ENCODE measurements at regions not wholly inside any gene's neighbourhood (a gene's known extent, or its start where the extent isn't known, plus 50 kb on each side); places are given as distances from the start of the nearest gene placed in this dataset.

DNA sequence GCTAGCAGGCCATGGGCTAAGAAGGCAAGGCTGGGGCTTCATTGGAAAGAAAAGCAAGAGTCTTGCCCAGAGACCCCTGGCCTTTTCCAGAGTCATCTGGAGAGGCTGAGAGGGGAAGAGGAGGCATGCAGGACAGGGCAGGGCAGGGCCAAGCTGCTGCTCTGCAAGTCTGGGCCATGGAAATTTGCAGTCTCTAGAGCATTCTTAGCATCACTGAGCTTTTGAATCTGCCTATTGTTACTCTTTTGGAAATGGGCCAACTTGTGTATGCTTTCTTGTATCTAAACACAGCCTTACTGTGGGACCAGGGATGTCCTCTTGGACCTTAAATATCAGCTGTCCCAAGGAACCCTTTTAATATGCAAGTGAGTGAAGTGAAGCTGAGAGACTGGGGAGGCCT, 560.5 kb downstream of the MID1IP1 start:
- TF ChIP-seq, protein P1, sequence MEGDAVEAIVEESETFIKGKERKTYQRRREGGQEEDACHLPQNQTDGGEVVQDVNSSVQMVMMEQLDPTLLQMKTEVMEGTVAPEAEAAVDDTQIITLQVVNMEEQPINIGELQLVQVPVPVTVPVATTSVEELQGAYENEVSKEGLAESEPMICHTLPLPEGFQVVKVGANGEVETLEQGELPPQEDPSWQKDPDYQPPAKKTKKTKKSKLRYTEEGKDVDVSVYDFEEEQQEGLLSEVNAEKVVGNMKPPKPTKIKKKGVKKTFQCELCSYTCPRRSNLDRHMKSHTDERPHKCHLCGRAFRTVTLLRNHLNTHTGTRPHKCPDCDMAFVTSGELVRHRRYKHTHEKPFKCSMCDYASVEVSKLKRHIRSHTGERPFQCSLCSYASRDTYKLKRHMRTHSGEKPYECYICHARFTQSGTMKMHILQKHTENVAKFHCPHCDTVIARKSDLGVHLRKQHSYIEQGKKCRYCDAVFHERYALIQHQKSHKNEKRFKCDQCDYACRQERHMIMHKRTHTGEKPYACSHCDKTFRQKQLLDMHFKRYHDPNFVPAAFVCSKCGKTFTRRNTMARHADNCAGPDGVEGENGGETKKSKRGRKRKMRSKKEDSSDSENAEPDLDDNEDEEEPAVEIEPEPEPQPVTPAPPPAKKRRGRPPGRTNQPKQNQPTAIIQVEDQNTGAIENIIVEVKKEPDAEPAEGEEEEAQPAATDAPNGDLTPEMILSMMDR (IDR thresholded peaks at IDR 0.05; ENCODE audit: low read depth, low read length): no peak
- TF ChIP-seq EZH2phosphoT487 (IDR thresholded peaks at IDR 0.05; ENCODE audit: low read depth): no peak

Measured in OCI-LY3 (cell line).